ENCODE measurements at regions not wholly inside any gene's neighbourhood (a gene's known extent, or its start where the extent isn't known, plus 50 kb on each side); places are given as distances from the start of the nearest gene placed in this dataset.

DNA sequence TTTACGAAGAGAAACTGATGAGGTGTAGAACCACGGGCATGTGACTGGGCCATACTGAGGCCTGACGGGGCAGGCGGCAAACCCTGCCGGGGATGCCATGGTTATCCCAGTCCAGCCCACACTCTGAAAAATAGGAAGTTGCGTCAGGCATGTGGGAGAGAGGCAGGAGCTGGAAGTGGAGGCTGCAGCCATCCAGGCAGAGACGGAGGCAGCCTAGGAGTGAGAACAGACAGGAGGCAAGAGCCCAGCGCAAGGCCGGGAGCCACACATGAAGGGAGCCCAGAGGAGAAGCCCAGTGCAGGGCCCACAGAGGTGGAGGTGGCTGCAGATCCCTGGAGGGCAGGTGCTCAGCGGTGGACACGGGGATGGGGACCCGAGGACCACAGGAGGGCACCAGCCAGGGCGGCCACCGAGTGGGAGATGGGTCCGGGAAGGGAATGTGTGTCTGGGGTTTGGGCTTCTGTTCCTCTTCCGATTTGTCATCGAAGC lies 175.2 kb upstream of the PPP2R2D start:
- TF ChIP-seq, protein P1, sequence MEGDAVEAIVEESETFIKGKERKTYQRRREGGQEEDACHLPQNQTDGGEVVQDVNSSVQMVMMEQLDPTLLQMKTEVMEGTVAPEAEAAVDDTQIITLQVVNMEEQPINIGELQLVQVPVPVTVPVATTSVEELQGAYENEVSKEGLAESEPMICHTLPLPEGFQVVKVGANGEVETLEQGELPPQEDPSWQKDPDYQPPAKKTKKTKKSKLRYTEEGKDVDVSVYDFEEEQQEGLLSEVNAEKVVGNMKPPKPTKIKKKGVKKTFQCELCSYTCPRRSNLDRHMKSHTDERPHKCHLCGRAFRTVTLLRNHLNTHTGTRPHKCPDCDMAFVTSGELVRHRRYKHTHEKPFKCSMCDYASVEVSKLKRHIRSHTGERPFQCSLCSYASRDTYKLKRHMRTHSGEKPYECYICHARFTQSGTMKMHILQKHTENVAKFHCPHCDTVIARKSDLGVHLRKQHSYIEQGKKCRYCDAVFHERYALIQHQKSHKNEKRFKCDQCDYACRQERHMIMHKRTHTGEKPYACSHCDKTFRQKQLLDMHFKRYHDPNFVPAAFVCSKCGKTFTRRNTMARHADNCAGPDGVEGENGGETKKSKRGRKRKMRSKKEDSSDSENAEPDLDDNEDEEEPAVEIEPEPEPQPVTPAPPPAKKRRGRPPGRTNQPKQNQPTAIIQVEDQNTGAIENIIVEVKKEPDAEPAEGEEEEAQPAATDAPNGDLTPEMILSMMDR (IDR thresholded peaks at IDR 0.05) = no peak
- TF ChIP-seq POLR2A (IDR thresholded peaks at IDR 0.05) = no peak
- TF ChIP-seq EP300 (IDR thresholded peaks at IDR 0.05) = no peak
